Endodermal cell (in vitro differentiated cells): ENCODE measurements at regions not wholly inside any gene's neighbourhood (a gene's known extent, or its start where the extent isn't known, plus 50 kb on each side); places are given as distances from the start of the nearest gene placed in this dataset.

ENCODE experiments used
- DNase-seq: peaks from one replicate; pipeline ENCODE4 v3.0.0-alpha.2; 2017
- H3K27ac ChIP-seq: 2 replicates; pipeline ENCODE4 v1.5.1; 2013; ENCODE audit warnings: mild to moderate bottlenecking, low read depth, low read length, moderate library complexity
- H3K27me3 ChIP-seq: 2 replicates; pipeline ENCODE4 v1.6.1; 2013; ENCODE audit warnings: mild to moderate bottlenecking, low read length, moderate library complexity; ENCODE audit not compliant: insufficient read depth, control insufficient read depth, poor library complexity, severe bottlenecking
- H3K36me3 ChIP-seq: 2 replicates; pipeline ENCODE4 v1.7.0; 2013; ENCODE audit warnings: mild to moderate bottlenecking, low read length, moderate library complexity; ENCODE audit not compliant: control insufficient read depth, insufficient read depth
- H3K4me1 ChIP-seq: one replicate; pipeline ENCODE4 v1.7.0; 2013; ENCODE audit warnings: low read length; ENCODE audit not compliant: control insufficient read depth, insufficient read depth
- H3K4me3 ChIP-seq: 2 replicates; pipeline ENCODE4 v1.5.1; 2013; ENCODE audit warnings: mild to moderate bottlenecking, low read length, moderate library complexity
- H3K9ac ChIP-seq: 2 replicates; pipeline ENCODE4 v1.6.1; 2013; ENCODE audit warnings: mild to moderate bottlenecking, low read length, moderate library complexity; ENCODE audit not compliant: poor library complexity, severe bottlenecking; ENCODE audit errors: extremely low read depth
- H3K9me3 ChIP-seq: 2 replicates; pipeline ENCODE4 v1.6.1; 2013; ENCODE audit warnings: mild to moderate bottlenecking, low read length, moderate library complexity; ENCODE audit not compliant: control insufficient read depth
- H3K27ac Mint-ChIP-seq: 2 replicates; pipeline ENCODE4 v1.8.0; 2020; ENCODE audit warnings: mixed read lengths
- H3K27me3 Mint-ChIP-seq: 2 replicates; pipeline ENCODE4 v1.8.0; 2021; ENCODE audit warnings: mild to moderate bottlenecking, mixed read lengths; ENCODE audit not compliant: insufficient read depth
- H3K36me3 Mint-ChIP-seq: 2 replicates; pipeline ENCODE4 v1.8.0; 2020; ENCODE audit warnings: low read depth, mixed read lengths
- H3K4me1 Mint-ChIP-seq: 2 replicates; pipeline ENCODE4 v1.8.0; 2020; ENCODE audit warnings: mixed read lengths
- H3K4me3 Mint-ChIP-seq: 2 replicates; pipeline ENCODE4 v1.8.0; 2020; ENCODE audit warnings: mild to moderate bottlenecking, moderate library complexity, mixed read lengths
- H3K9me3 Mint-ChIP-seq: 2 replicates; pipeline ENCODE4 v1.8.0; 2020; ENCODE audit warnings: mild to moderate bottlenecking, mixed read lengths
- CTCF ChIP-seq: fragments of 200-600 bp; sonication (generic); conservative IDR thresholded peaks from 2 replicates; pipeline ENCODE4 v1.5.0; 2021; ENCODE audit warnings: antibody characterized with exemption, mild to moderate bottlenecking
- WGBS, 2 experiments: methylation state at CpG; one replicate each; pipeline versions ENCODE4 v1.1.5 to v1.1.7; 2013; ENCODE audit warnings: missing lambda C conversion rate in 2 of 2, mixed read lengths in 1 of 2; ENCODE audit not compliant: insufficient coverage in 1 of 2, insufficient read length in 1 of 2; 5-methylcytosine and 5-hydroxymethylcytosine counted together

DNA sequence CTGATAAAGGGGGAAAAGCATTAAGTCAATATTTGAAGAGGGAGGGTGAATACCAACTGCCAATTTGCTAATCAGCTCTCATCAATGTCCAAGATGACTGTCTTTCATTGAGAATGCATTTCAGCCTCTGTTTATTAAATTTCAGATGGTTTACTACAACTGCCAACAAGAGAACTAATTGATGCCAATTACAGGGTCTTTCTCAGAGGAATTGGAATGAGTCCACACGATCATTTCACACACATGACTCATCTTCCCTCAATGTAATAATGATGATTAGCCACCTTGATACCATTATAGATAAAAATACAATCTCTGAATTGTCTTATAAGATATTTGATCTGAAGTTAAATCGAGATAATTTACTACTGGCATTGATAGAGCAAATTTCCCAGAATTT, 1274.4 kb downstream of the ROBO2 start:
- no peak overlapping the region for H3K9ac ChIP-seq
- peaks cover 2% of the 10 kb centered on the region for H3K4me1 Mint-ChIP-seq
- H3K36me3 Mint-ChIP-seq = peaks cover 3% of the 10 kb centered on the region
- H3K4me1 ChIP-seq = no peaks in the 10 kb centered on the region
- H3K36me3 ChIP-seq = no peaks in the 10 kb centered on the region
- H3K27ac ChIP-seq = no peak overlapping the region
- no peak overlapping the region for H3K4me3 ChIP-seq
- H3K27me3 ChIP-seq = no peaks in the 10 kb centered on the region
- H3K9me3 Mint-ChIP-seq = peaks cover 3% of the 10 kb centered on the region
- WGBS, 2 experiments = 94% methylated on average over 2 of the region's 2 CpGs; no CpG with 5 or more reads in 1 of the 2 experiments
- H3K27ac Mint-ChIP-seq = no peak overlapping the region
- no peak overlapping the region for H3K4me3 Mint-ChIP-seq
- H3K27me3 Mint-ChIP-seq = peaks cover 1% of the 10 kb centered on the region
- H3K9me3 ChIP-seq = peaks cover 6% of the 10 kb centered on the region
- no peak for TF ChIP-seq CTCF
- no peak for DNase-seq

DNA sequence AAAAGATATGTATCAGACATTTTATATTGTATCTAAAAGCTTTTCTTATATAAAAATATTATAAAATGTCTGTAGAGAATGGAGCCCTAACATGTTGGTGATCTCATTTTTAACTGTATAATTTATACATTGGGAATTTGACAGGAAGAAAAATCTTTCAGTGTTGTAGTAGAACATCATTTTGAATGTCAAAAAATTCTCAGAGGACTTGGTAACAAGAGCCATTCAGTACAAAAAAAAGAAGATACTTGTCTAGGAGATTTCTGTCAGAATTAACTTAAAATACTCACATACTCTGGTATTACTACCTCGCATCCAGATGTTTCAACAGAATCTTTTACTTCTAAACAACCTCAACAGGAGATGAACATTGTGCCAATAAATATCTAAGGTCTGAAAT, 1277.9 kb downstream of the ROBO2 start:
- Histone ChIP-seq H3K36me3 (no peaks in the 10 kb centered on the region), H3K9me3 (peaks cover 35% of the 10 kb centered on the region), H3K27me3 (no peaks in the 10 kb centered on the region), H3K27ac (no peak overlapping the region), H3K4me3 (no peak overlapping the region), H3K4me1 (no peaks in the 10 kb centered on the region), H3K9ac (no peak overlapping the region)
- Mint-ChIP-seq H3K4me3 (no peak overlapping the region), H3K4me1 (peaks cover 2% of the 10 kb centered on the region), H3K27ac (no peak overlapping the region), H3K9me3 (peaks cover 31% of the 10 kb centered on the region), H3K36me3 (peaks cover 4% of the 10 kb centered on the region), H3K27me3 (no peaks in the 10 kb centered on the region)
- DNase-seq = no peak
- 89 to 100% methylated on average over 1 of the region's 1 CpG for WGBS, 2 experiments
- no peak for TF ChIP-seq CTCF

- Histone ChIP-seq H3K27me3 (no peaks in the 10 kb centered on the region), H3K4me3 (no peak overlapping the region), H3K9me3 (peaks cover 46% of the 10 kb centered on the region), H3K4me1 (no peaks in the 10 kb centered on the region), H3K36me3 (no peaks in the 10 kb centered on the region), H3K9ac (no peak overlapping the region), H3K27ac (no peak overlapping the region)
- H3K36me3 Mint-ChIP-seq = peaks cover 20% of the 10 kb centered on the region
- no peak overlapping the region for H3K4me3 Mint-ChIP-seq
- peaks cover 1% of the 10 kb centered on the region for H3K27me3 Mint-ChIP-seq
- no peak for TF ChIP-seq CTCF
- no peak overlapping the region for H3K27ac Mint-ChIP-seq
- peaks cover 3% of the 10 kb centered on the region for H3K4me1 Mint-ChIP-seq
- H3K9me3 Mint-ChIP-seq = peaks cover 72% of the 10 kb centered on the region
- DNase-seq = no peak
- 86 to 91% methylated on average over 2 of the region's 2 CpGs for WGBS, 2 experiments
These were observed 1282.9 kb downstream of the ROBO2 start for GRCh38 chr3:78322780-78323179.
